Esophagus (tissue), 2 donors: ENCODE measurements at regions not wholly inside any gene's neighbourhood (a gene's known extent, or its start where the extent isn't known, plus 50 kb on each side); places are given as distances from the start of the nearest gene placed in this dataset.
"Not testable (repeated sequence)": the region's sequence is repeated elsewhere in the genome, so short reads cannot be mapped to it uniquely, and the experiment has no call there.

Experiments used
- H3K27ac ChIP-seq, 2 donors: one replicate each; pipeline ENCODE4 v1.5.1; 2013; ENCODE audit warnings: low read depth in 2 of 2, mild to moderate bottlenecking in 2 of 2, inconsistent platforms in 1 of 2, low read length in 1 of 2, moderate library complexity in 1 of 2
- H3K27me3 ChIP-seq, 2 donors: one replicate each; pipeline ENCODE4 v1.6.1; 2013; ENCODE audit warnings: low read length in 2 of 2, control low read depth in 1 of 2, mild to moderate bottlenecking in 1 of 2; ENCODE audit not compliant: insufficient read depth in 2 of 2, control insufficient read depth in 1 of 2
- H3K36me3 ChIP-seq, 2 donors: one replicate each; pipeline ENCODE4 v1.6.1; 2013; ENCODE audit warnings: low read length in 1 of 2; ENCODE audit not compliant: control insufficient read depth in 2 of 2, insufficient read depth in 2 of 2
- H3K4me1 ChIP-seq, 2 donors: one replicate each; pipeline ENCODE4 v1.6.1; 2013; ENCODE audit warnings: low read length in 1 of 2; ENCODE audit not compliant: control insufficient read depth in 2 of 2, insufficient read depth in 2 of 2
- H3K4me3 ChIP-seq, 2 donors: one replicate each; pipeline ENCODE4 v1.5.1; 2013; ENCODE audit warnings: low read length in 2 of 2, mild to moderate bottlenecking in 2 of 2, low read depth in 1 of 2, moderate library complexity in 1 of 2
- H3K9me3 ChIP-seq, 2 donors: one replicate each; pipeline ENCODE4 v1.6.1; 2013; ENCODE audit warnings: mild to moderate bottlenecking in 2 of 2, low read depth in 1 of 2, low read length in 1 of 2, moderate library complexity in 1 of 2; ENCODE audit not compliant: control insufficient read depth in 2 of 2, insufficient read depth in 1 of 2
- WGBS, 2 donors: extraction: QIAGEN DNeasy Blood & Tissue Kit; methylation state at CpG; one replicate each; pipeline ENCODE4 v1.1.7; 2013; 5-methylcytosine and 5-hydroxymethylcytosine counted together
- donor health status: healthy with polysubstance abuse.
- donor health status: Bipolar disorder and iron deficiency.

- 71 to 80% methylated on average over 1 of the region's 1 CpG for WGBS, 2 donors
- H3K4me1 ChIP-seq: no peaks in the 10 kb centered on the region
- no peaks in the 10 kb centered on the region for H3K9me3 ChIP-seq
- no peaks in the 10 kb centered on the region for H3K27me3 ChIP-seq
- no peak overlapping the region for H3K4me3 ChIP-seq
- no peaks in the 10 kb centered on the region for H3K36me3 ChIP-seq
- H3K27ac ChIP-seq: no peak overlapping the region
Measured at GRCh38 chr6:91196729-91197128, 609.9 kb upstream of the MAP3K7 start.

GRCh38 chr6:91193446-91193845 is 606.6 kb upstream of the MAP3K7 start:
- H3K4me1 ChIP-seq: no peaks in the 10 kb centered on the region
- no peaks in the 10 kb centered on the region for H3K36me3 ChIP-seq
- no peak overlapping the region for H3K4me3 ChIP-seq
- H3K27ac ChIP-seq: no peak overlapping the region
- no peaks in the 10 kb centered on the region for H3K9me3 ChIP-seq
- no peaks in the 10 kb centered on the region for H3K27me3 ChIP-seq

GRCh38 chr6:91190041-91190440 is 603.2 kb upstream of the MAP3K7 start:
- H3K4me1 ChIP-seq, H3K9me3 ChIP-seq, H3K36me3 ChIP-seq, H3K27me3 ChIP-seq, H3K27ac ChIP-seq, H3K4me3 ChIP-seq: not testable (repeated sequence)
- WGBS, 2 donors: 88 to 90% methylated on average over 3 of the region's 3 CpGs

GRCh38 chr6:91185072-91185471 is 598.2 kb upstream of the MAP3K7 start:
- Histone ChIP-seq H3K4me1 (no peaks in the 10 kb centered on the region), H3K36me3 (no peaks in the 10 kb centered on the region), H3K27ac (no peak overlapping the region), H3K27me3 (no peaks in the 10 kb centered on the region), H3K9me3 (no peaks in the 10 kb centered on the region), H3K4me3 (no peak overlapping the region)
- WGBS, 2 donors: 80 to 88% methylated on average over 4 of the region's 4 CpGs

- no peaks in the 10 kb centered on the region for H3K36me3 ChIP-seq
- no peaks in the 10 kb centered on the region for H3K9me3 ChIP-seq
- H3K27ac ChIP-seq: no peak overlapping the region
- 51 to 64% methylated on average over 2 of the region's 2 CpGs for WGBS, 2 donors
- no peaks in the 10 kb centered on the region for H3K4me1 ChIP-seq
- no peaks in the 10 kb centered on the region for H3K27me3 ChIP-seq
- no peak overlapping the region for H3K4me3 ChIP-seq
Measured at GRCh38 chr6:91181416-91181815, 594.5 kb upstream of the MAP3K7 start.

- 53 to 62% methylated on average over 3 of the region's 3 CpGs for WGBS, 2 donors
- Histone ChIP-seq H3K4me1 (no peaks in the 10 kb centered on the region), H3K4me3 (no peak overlapping the region), H3K27me3 (no peaks in the 10 kb centered on the region), H3K36me3 (no peaks in the 10 kb centered on the region), H3K27ac (no peak overlapping the region), H3K9me3 (no peaks in the 10 kb centered on the region)
Measured at GRCh38 chr6:91173651-91174050, 586.8 kb upstream of the MAP3K7 start.

- Histone ChIP-seq H3K4me3 (no peak overlapping the region), H3K27ac (no peak overlapping the region), H3K4me1 (no peaks in the 10 kb centered on the region), H3K36me3 (no peaks in the 10 kb centered on the region), H3K27me3 (no peaks in the 10 kb centered on the region), H3K9me3 (no peaks in the 10 kb centered on the region)
- 82 to 86% methylated on average over 3 of the region's 3 CpGs for WGBS, 2 donors
Measured at GRCh38 chr6:91173186-91173585, 586.3 kb upstream of the MAP3K7 start.

- 56 to 58% methylated on average over 7 of the region's 7 CpGs for WGBS, 2 donors
- H3K36me3 ChIP-seq: no peaks in the 10 kb centered on the region
- no peaks in the 10 kb centered on the region for H3K27me3 ChIP-seq
- no peak overlapping the region for H3K4me3 ChIP-seq
- no peaks in the 10 kb centered on the region for H3K4me1 ChIP-seq
- H3K9me3 ChIP-seq: no peaks in the 10 kb centered on the region
- H3K27ac ChIP-seq: no peak overlapping the region
Measured at GRCh38 chr6:91171754-91172462, 585.0 kb upstream of the MAP3K7 start.

GRCh38 chr6:91167846-91168245 is 581.0 kb upstream of the MAP3K7 start:
- H3K27me3 ChIP-seq: no peaks in the 10 kb centered on the region
- no peak overlapping the region for H3K4me3 ChIP-seq
- WGBS, 2 donors: 25 to 52% methylated on average over 3 of the region's 3 CpGs
- no peaks in the 10 kb centered on the region for H3K4me1 ChIP-seq
- no peak overlapping the region for H3K27ac ChIP-seq
- no peaks in the 10 kb centered on the region for H3K9me3 ChIP-seq
- no peaks in the 10 kb centered on the region for H3K36me3 ChIP-seq

- WGBS, 2 donors: 80% methylated on average over 11 of the region's 11 CpGs
- Histone ChIP-seq H3K27ac (no peak overlapping the region), H3K27me3 (no peaks in the 10 kb centered on the region), H3K36me3 (no peaks in the 10 kb centered on the region), H3K4me1 (no peaks in the 10 kb centered on the region), H3K4me3 (no peak overlapping the region), H3K9me3 (no peaks in the 10 kb centered on the region)
Measured at GRCh38 chr6:91166271-91167046, 579.6 kb upstream of the MAP3K7 start.
